Mucosa of descending colon (tissue), 3 donors: ENCODE measurements at regions not wholly inside any gene's neighbourhood (a gene's known extent, or its start where the extent isn't known, plus 50 kb on each side); places are given as distances from the start of the nearest gene placed in this dataset.
"Not testable (repeated sequence)": the region's sequence is repeated elsewhere in the genome, so short reads cannot be mapped to it uniquely, and the experiment has no call there.

Source experiments
- ATAC-seq: fragments of 200-7000 bp; cut with Tn5 transposase; one replicate; pipeline ENCODE4 v1.9.1; 2020; ENCODE audit warnings: mild to moderate bottlenecking, moderate library complexity
- DNase-seq, 3 donors: peaks; one replicate each; pipeline ENCODE4 v3.0.0-alpha.2; 2020
- H3K36me3 ChIP-seq: fragments of 200-600 bp; one replicate; pipeline ENCODE4 v1.8.0; 2021; ENCODE audit warnings: low read depth, mild to moderate bottlenecking
- H3K4me1 ChIP-seq: fragments of 200-600 bp; one replicate; pipeline ENCODE4 v1.8.0; 2021; ENCODE audit warnings: low read depth, mild to moderate bottlenecking
- H3K4me3 ChIP-seq: fragments of 200-600 bp; one replicate; pipeline ENCODE4 v1.8.0; 2021; ENCODE audit warnings: mild to moderate bottlenecking
- H3K9me3 ChIP-seq: fragments of 200-600 bp; one replicate; pipeline ENCODE4 v1.8.0; 2021; ENCODE audit warnings: mild to moderate bottlenecking
- intact Hi-C, 2 donors: fragments of 100-400 bp; cut with DNase I in 1 of 2; cut with micrococcal nuclease in 1 of 2; formaldehyde crosslinking; loops; one replicate each; pipeline versions ENCODE4 v1.11.0 to v1.11.1; 2022; cut with DNase I, micrococcal nuclease
- TF ChIP-seq, protein P1 (sequence below): fragments of 200-600 bp; IDR thresholded peaks from one replicate; pipeline ENCODE4 v1.8.0; 2022; ENCODE audit warnings: antibody characterized with exemption, mild to moderate bottlenecking
- donor health status: DM: no; HTN: no; CAD: no; lungs with moderate emphysema.
- donor health status: DM: no; HTN: no; CAD: no.
- donor health status: DM: no; HTN: yes; CAD: no.

DNA sequence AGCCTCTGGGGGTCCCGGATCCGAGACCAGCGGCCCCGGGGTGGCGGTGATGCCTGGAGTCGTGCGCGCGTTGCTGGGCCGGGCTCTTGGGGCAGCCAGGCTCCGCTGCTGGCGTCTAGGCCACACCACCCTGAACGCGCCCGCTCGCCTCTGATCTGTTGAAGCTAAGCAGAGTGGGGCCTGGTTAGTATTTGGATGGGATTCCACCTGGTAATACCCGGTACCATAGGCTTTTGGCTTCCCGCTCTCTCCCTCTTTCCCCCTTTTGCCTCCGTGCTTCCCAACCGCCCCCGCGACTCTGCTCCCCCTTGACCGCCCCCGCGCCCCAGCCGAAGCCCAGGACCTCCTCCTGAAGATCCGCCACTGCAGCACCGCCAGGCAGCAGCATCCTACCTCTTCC, 1383.5 kb upstream of the DEFB115 start:
- TF ChIP-seq, protein P1, sequence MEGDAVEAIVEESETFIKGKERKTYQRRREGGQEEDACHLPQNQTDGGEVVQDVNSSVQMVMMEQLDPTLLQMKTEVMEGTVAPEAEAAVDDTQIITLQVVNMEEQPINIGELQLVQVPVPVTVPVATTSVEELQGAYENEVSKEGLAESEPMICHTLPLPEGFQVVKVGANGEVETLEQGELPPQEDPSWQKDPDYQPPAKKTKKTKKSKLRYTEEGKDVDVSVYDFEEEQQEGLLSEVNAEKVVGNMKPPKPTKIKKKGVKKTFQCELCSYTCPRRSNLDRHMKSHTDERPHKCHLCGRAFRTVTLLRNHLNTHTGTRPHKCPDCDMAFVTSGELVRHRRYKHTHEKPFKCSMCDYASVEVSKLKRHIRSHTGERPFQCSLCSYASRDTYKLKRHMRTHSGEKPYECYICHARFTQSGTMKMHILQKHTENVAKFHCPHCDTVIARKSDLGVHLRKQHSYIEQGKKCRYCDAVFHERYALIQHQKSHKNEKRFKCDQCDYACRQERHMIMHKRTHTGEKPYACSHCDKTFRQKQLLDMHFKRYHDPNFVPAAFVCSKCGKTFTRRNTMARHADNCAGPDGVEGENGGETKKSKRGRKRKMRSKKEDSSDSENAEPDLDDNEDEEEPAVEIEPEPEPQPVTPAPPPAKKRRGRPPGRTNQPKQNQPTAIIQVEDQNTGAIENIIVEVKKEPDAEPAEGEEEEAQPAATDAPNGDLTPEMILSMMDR, result no peak
- H3K4me1 ChIP-seq, result no peaks in the 10 kb centered on the region
- DNase-seq (peak; percentile 28 to 84 (median 35)), ATAC-seq (no peak)
- H3K4me3 ChIP-seq, result no peak overlapping the region
- intact Hi-C loops, result no loop called here
- H3K36me3 ChIP-seq, result no peaks in the 10 kb centered on the region
- peaks cover 68% of the 10 kb centered on the region for H3K9me3 ChIP-seq

GRCh38 chr20:29874476-29875202, 1382.8 kb upstream of the DEFB115 start:
- DNase-seq, result peak in 2 of 3 donors; percentile 7 to 36
- TF ChIP-seq, protein P1, result no peak
- H3K4me3 ChIP-seq, result no peak overlapping the region
- H3K4me1 ChIP-seq, result no peaks in the 10 kb centered on the region
- H3K9me3 ChIP-seq, result peaks cover 71% of the 10 kb centered on the region
- intact Hi-C loops, result no loop called here
- H3K36me3 ChIP-seq, result no peaks in the 10 kb centered on the region
- ATAC-seq, result no peak

- H3K36me3 ChIP-seq, H3K4me3 ChIP-seq, H3K4me1 ChIP-seq, intact Hi-C loops: not testable (repeated sequence)
- H3K9me3 ChIP-seq, result peaks cover 71% of the 10 kb centered on the region
- ATAC-seq (peak; percentile 54), DNase-seq (peak in 2 of 3 donors; percentile 22 to 50)
Measured at GRCh38 chr20:29875321-29876083, 1382.0 kb upstream of the DEFB115 start.

- intact Hi-C loops, H3K4me1 ChIP-seq, H3K4me3 ChIP-seq, H3K36me3 ChIP-seq: not testable (repeated sequence)
- DNase-seq, result peak in 2 of 3 donors; percentile 11 to 39
- peaks cover 74% of the 10 kb centered on the region for H3K9me3 ChIP-seq
- peak; percentile 21 for ATAC-seq
Measured at GRCh38 chr20:29876084-29876910, 1381.2 kb upstream of the DEFB115 start.

DNA sequence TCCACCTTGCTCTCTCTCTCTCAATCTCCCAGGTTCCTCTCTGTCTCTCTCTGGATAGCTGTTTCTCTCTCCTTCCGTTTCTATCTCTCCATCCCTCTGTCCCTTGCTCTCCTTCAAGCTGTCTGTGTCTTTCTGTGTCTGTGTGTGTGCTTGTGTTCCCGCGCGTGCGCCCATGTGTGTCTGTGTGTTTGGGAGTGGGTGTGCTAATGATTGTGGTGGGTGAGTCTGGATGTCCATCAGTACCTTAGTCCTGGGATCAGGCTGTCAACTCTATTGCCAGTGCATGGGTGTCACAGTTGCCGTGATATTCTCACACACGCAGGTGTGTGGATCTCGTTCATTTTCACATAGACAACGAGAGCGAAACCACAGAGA, 1380.6 kb upstream of the DEFB115 start:
- H3K4me3 ChIP-seq, result no peak overlapping the region
- no peaks in the 10 kb centered on the region for H3K36me3 ChIP-seq
- peaks cover 79% of the 10 kb centered on the region for H3K9me3 ChIP-seq
- DNase-seq (peak in 2 of 3 donors; percentile 21 to 43), ATAC-seq (no peak)
- no peaks in the 10 kb centered on the region for H3K4me1 ChIP-seq
- intact Hi-C loops, result no loop called here
- TF ChIP-seq, protein P1, result no peak

DNA sequence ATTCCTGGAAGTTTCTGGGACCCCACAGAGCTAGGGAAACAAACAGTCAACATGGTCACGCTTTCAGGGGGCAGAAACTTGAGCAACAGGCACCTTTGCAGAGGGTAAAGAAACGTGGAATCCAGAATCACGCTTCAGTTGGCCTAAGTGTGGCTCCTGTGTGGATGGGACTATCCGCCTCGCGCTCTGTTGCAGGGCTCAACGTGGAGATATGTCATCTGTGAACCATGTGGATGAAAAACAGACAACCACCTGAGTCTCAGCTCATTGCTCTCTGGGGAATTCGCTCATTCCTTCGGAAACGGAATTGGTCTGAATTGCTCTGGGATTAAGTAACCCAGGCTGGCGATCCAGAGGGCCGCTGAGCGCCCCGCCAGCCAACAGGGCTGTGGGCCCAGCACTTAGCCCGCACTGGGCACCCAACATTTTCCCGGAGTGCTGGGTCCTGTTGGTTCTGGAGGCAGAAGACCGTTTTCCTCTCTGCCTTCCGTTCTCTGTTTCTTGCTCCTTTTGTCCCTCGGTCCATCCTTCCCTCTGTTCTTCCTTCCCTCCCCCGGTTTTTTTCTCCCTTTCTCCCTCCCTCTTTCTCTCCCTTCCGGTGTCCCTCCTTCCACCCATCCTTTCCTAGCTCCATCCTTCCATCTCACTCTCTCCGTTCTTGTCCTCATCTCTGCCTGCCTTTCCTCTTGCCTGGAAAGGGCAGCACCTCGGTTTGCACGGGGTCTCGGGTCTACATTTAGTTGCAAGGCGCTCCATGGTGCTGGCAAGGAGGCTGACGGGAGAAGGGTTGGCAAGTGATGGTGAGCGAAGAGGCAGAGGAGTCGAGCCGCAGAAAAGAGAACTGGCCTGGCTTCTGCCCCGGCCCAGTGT, 1379.8 kb upstream of the DEFB115 start:
- H3K4me3 ChIP-seq, H3K4me1 ChIP-seq, ATAC-seq, H3K36me3 ChIP-seq, intact Hi-C loops: not testable (repeated sequence)
- DNase-seq, result peak in 2 of 3 donors; percentile 12 to 42
- H3K9me3 ChIP-seq, result peaks cover 85% of the 10 kb centered on the region
